HepG2 (cell line): ENCODE measurements at regions not wholly inside any gene's neighbourhood (a gene's known extent, or its start where the extent isn't known, plus 50 kb on each side); places are given as distances from the start of the nearest gene placed in this dataset.

ENCODE experiments used
- ATAC-seq: fragments of 200-7000 bp; cut with Tn5 transposase; 3 replicates; pipeline ENCODE4 v1.9.1; 2020; ENCODE audit warnings: mild to moderate bottlenecking, moderate library complexity
- BruUV-seq: library from RNA; stranded (reverse); fragments of 400-500 nt; replicated peaks from 2 replicates; lab custom pipeline; 2021; lab: Mats Ljungman, UMichigan
- CTCF ChIA-PET: fragments of 300-600 bp; formaldehyde crosslinking; extraction: SDS; loops from one replicate; lab custom pipeline; 2021; ENCODE audit warnings: low total read pairs, inconsistent platforms, low intra/inter-chr PET ratio; lab: Yijun Ruan, JAX
- POLR2A ChIA-PET: fragments of 350-600 bp; sonication (Branson Sonifier 250); formaldehyde crosslinking; loops from one replicate; lab custom pipeline; 2020; ENCODE audit warnings: antibody characterized with exemption, inconsistent platforms; lab: Yijun Ruan, JAX
- DNase-seq: peaks from one replicate; pipeline ENCODE4 v3.0.0-alpha.2; 2015; ENCODE audit warnings: low spot score
- FAIRE-seq: peaks from 3 replicates; lab custom pipeline; 2011; peaks lifted over from hg19 to GRCh38; lab: Jason Lieb, UNC
- H2AFZ ChIP-seq: one replicate; pipeline ENCODE4 v1.6.1; 2011; ENCODE audit warnings: low read length, inconsistent platforms
- H3K27ac ChIP-seq: fragments of 300-600 bp; 3 replicates; pipeline ENCODE4 v1.8.0; 2011; ENCODE audit warnings: mixed run types, mild to moderate bottlenecking, mixed read lengths, low read length, inconsistent platforms; ENCODE audit not compliant: insufficient read depth; ENCODE audit errors: extremely low read length
- H3K27me3 ChIP-seq, 2 experiments: fragments of 200-600 bp in 1 of 2; 2 replicates in 1 of 2; 3 replicates in 1 of 2; pipeline versions ENCODE4 v1.6.0 to v1.8.0; 2011; ENCODE audit warnings: low read length in 2 of 2, mild to moderate bottlenecking in 2 of 2, moderate library complexity in 2 of 2, inconsistent platforms in 1 of 2; ENCODE audit not compliant: insufficient read depth in 2 of 2, control insufficient read depth in 1 of 2
- H3K36me3 ChIP-seq, 2 experiments: fragments of 200-600 bp in 1 of 2; replicated peaks in 1 of 2; 2 replicates in 1 of 2; 3 replicates in 1 of 2; pipeline versions ENCODE4 v1.5.1 to v1.8.0; 2011; ENCODE audit warnings: low read length in 2 of 2, inconsistent platforms in 1 of 2; ENCODE audit not compliant: insufficient read depth in 2 of 2, control insufficient read depth in 1 of 2
- H3K4me1 ChIP-seq: 2 replicates; pipeline ENCODE4 v1.5.1; 2012; ENCODE audit warnings: low read length, inconsistent platforms; ENCODE audit not compliant: insufficient read depth
- H3K4me2 ChIP-seq: 2 replicates; pipeline ENCODE4 v1.6.0; 2011; ENCODE audit warnings: low read depth, low read length, inconsistent platforms
- H3K4me3 ChIP-seq, 3 experiments: fragments of 200-600 bp in 1 of 3; sonication (generic), shearing (Covaris generic) in 1 of 3; replicated peaks in 1 of 3; 2 replicates each; pipeline ENCODE4 v1.5.1; 2011 to 2016; ENCODE audit warnings: low read length in 3 of 3, inconsistent platforms in 2 of 3, low read depth in 2 of 3, mild to moderate bottlenecking in 2 of 3, control low read depth in 1 of 3, mixed read lengths in 1 of 3; ENCODE audit not compliant: insufficient read depth in 1 of 3
- H3K79me2 ChIP-seq: one replicate; pipeline ENCODE4 v1.6.1; 2011; ENCODE audit warnings: low read length, inconsistent platforms; ENCODE audit not compliant: insufficient read depth
- H3K9ac ChIP-seq: 2 replicates; pipeline ENCODE4 v1.6.0; 2011; ENCODE audit warnings: mild to moderate bottlenecking, low read depth, low read length, inconsistent platforms; ENCODE audit not compliant: insufficient read depth
- H3K9me3 ChIP-seq: 2 replicates; pipeline ENCODE4 v1.5.1; 2012; ENCODE audit warnings: mild to moderate bottlenecking, low read length
- H4K20me1 ChIP-seq: 2 replicates; pipeline ENCODE4 v1.6.0; 2011; ENCODE audit warnings: inconsistent platforms, mild to moderate bottlenecking, low read length, moderate library complexity; ENCODE audit not compliant: insufficient read depth
- E2F2 ChIP-seq: sonication (generic); formaldehyde crosslinking; IDR thresholded peaks from 2 replicates; pipeline ENCODE4 v1.4.0; 2020; ENCODE audit warnings: missing genetic modification reagents, borderline replicate concordance
- HOXA5 ChIP-seq: sonication (generic); formaldehyde crosslinking; IDR thresholded peaks from 2 replicates; pipeline ENCODE4 v1.4.0; 2020; ENCODE audit warnings: missing genetic modification reagents
- IRF2 ChIP-seq: IDR thresholded peaks from 2 replicates; pipeline ENCODE4 v1.6.1; 2018; ENCODE audit warnings: missing genetic modification reagents, missing compliant biosample characterization
- ISL2 ChIP-seq: sonication (generic); formaldehyde crosslinking; IDR thresholded peaks from 2 replicates; pipeline ENCODE4 v1.5.0; 2020; ENCODE audit warnings: missing genetic modification reagents
- MTA3 ChIP-seq: sonication (generic); formaldehyde crosslinking; IDR thresholded peaks from 2 replicates; pipeline ENCODE4 v1.4.0; 2020; ENCODE audit warnings: missing genetic modification reagents
- MTF1 ChIP-seq: sonication (generic); formaldehyde crosslinking; IDR thresholded peaks from 2 replicates; pipeline ENCODE4 v1.5.0; 2020; ENCODE audit warnings: missing genetic modification reagents
- NFRKB ChIP-seq: fragments of 450-650 bp; IDR thresholded peaks from 2 replicates; pipeline ENCODE4 v1.6.1; 2017
- SMC3 ChIP-seq: IDR thresholded peaks from 2 replicates; pipeline ENCODE4 v1.6.1; 2011; ENCODE audit warnings: low read length, improper control_type of control experiment
- TBP ChIP-seq: sonication (generic); formaldehyde crosslinking; IDR thresholded peaks from 2 replicates; pipeline ENCODE4 v1.5.0; 2020; ENCODE audit warnings: missing genetic modification reagents
- TMF1 ChIP-seq: sonication (generic); formaldehyde crosslinking; IDR thresholded peaks from 2 replicates; pipeline ENCODE4 v1.8.1; 2022; ENCODE audit warnings: low read depth, missing genetic modification reagents
- ZFX ChIP-seq: sonication (generic); formaldehyde crosslinking; IDR thresholded peaks from 2 replicates; pipeline ENCODE4 v1.4.0; 2020; ENCODE audit warnings: mild to moderate bottlenecking, low read depth, missing genetic modification reagents, moderate library complexity
- ZNF350 ChIP-seq: sonication (generic); formaldehyde crosslinking; IDR thresholded peaks from 2 replicates; pipeline ENCODE4 v1.4.0; 2020; ENCODE audit warnings: mild to moderate bottlenecking, low read depth, missing genetic modification reagents, borderline replicate concordance
- ZNF501 ChIP-seq: sonication (generic); formaldehyde crosslinking; IDR thresholded peaks from 2 replicates; pipeline ENCODE4 v1.5.1; 2020; ENCODE audit warnings: mild to moderate bottlenecking, moderate library complexity, missing genetic modification reagents
- ZNF670 ChIP-seq: sonication (generic); formaldehyde crosslinking; IDR thresholded peaks from 2 replicates; pipeline ENCODE4 v1.8.0; 2022; ENCODE audit warnings: mild to moderate bottlenecking, missing genetic modification reagents, borderline replicate concordance
- ZNF724P ChIP-seq: sonication (generic); formaldehyde crosslinking; IDR thresholded peaks from 2 replicates; pipeline ENCODE4 v1.8.0; 2022; ENCODE audit warnings: missing genetic modification reagents, borderline replicate concordance
- ZNF761 ChIP-seq: sonication (generic); formaldehyde crosslinking; conservative IDR thresholded peaks from 2 replicates; pipeline ENCODE4 v1.4.0; 2020; ENCODE audit warnings: mild to moderate bottlenecking, missing genetic modification reagents
- WGBS: methylation state at CpG from one replicate; pipeline ENCODE4 v1.1.6; 2017; ENCODE audit warnings: low lambda C conversion rate; 5-methylcytosine and 5-hydroxymethylcytosine counted together
- in situ Hi-C: cut with HindIII; loops from 2 replicates; pipeline ENCODE4 v1.10.0; 2017; ENCODE audit warnings: low pct_unique_long_range_greater_than_20kb; ENCODE audit not compliant: extremely low pct_ligation_motif_present
- intact Hi-C: fragments of 100-400 bp; cut with micrococcal nuclease; formaldehyde crosslinking; loops from one replicate; pipeline ENCODE4 v1.10.0; 2022; ENCODE audit not compliant: unreplicated experiment
- TF ChIP-seq, protein P1 (sequence below): sonication (generic); formaldehyde crosslinking; IDR thresholded peaks from 2 replicates; pipeline ENCODE4 v1.5.0; 2020; ENCODE audit warnings: missing genetic modification reagents
- TF ChIP-seq, protein P2 (sequence below), 2 experiments: fragments of 450-650 bp in 1 of 2; sonication (generic) in 1 of 2; formaldehyde crosslinking; IDR thresholded peaks; 2 replicates each; pipeline versions ENCODE4 v1.5.0 to v1.8.0; 2020 to 2022; ENCODE audit warnings: mild to moderate bottlenecking in 1 of 2, missing genetic modification reagents in 1 of 2
- TF ChIP-seq, protein P3 (sequence below): sonication (generic); formaldehyde crosslinking; IDR thresholded peaks from 2 replicates; pipeline ENCODE4 v1.8.1; 2023; ENCODE audit warnings: missing genetic modification reagents, inconsistent platforms, borderline replicate concordance

DNA sequence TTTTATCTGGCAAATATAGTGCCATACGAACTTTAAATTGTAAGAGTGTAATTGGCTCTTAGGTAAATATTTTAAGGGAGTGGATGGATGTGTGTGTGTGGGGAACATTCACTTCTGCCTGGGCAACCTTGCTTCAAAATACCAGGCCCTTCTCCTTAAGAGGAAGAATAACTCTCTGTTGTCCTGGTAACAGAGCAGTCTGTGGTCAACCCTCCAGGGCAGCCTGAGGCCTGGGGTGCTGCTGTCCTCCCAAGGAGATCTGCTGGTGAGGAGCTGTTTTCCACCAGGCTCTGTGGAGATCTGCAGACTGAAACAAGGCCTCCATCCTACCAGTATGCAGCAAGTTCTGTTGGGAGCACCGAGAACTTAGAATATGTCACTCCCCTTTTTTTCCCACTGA is 325.2 kb downstream of the PSAT1 start:
- no peak for ATAC-seq
- intact Hi-C loops, result no loop called here
- CTCF ChIA-PET, result no interaction called here
- Histone ChIP-seq H3K36me3 (no peaks in the 10 kb centered on the region), H3K4me3 (no peak overlapping the region)
- in situ Hi-C loops, result no loop called here
- no peak for TF ChIP-seq IRF2 (CRISPR knock-in tag)
- no peak for TF ChIP-seq TMF1 (CRISPR knock-in tag)
- TF ChIP-seq MTA3, result no peak
- no peak for TF ChIP-seq ZFX (CRISPR knock-in tag)
- no peak for TF ChIP-seq TBP
- no peak for TF ChIP-seq E2F2 (CRISPR knock-in tag)
- TF ChIP-seq, protein P1, sequence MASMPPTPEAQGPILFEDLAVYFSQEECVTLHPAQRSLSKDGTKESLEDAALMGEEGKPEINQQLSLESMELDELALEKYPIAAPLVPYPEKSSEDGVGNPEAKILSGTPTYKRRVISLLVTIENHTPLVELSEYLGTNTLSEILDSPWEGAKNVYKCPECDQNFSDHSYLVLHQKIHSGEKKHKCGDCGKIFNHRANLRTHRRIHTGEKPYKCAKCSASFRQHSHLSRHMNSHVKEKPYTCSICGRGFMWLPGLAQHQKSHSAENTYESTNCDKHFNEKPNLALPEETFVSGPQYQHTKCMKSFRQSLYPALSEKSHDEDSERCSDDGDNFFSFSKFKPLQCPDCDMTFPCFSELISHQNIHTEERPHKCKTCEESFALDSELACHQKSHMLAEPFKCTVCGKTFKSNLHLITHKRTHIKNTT (CRISPR knock-in tag), result no peak
- TF ChIP-seq ZNF350 (CRISPR knock-in tag), result no peak
- no peak for TF ChIP-seq MTF1 (CRISPR knock-in tag)
- TF ChIP-seq, protein P2, sequence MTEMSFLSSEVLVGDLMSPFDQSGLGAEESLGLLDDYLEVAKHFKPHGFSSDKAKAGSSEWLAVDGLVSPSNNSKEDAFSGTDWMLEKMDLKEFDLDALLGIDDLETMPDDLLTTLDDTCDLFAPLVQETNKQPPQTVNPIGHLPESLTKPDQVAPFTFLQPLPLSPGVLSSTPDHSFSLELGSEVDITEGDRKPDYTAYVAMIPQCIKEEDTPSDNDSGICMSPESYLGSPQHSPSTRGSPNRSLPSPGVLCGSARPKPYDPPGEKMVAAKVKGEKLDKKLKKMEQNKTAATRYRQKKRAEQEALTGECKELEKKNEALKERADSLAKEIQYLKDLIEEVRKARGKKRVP (CRISPR knock-in tag; IDR thresholded peaks at IDR 0.05), result no peak
- no peak for TF ChIP-seq ISL2 (CRISPR knock-in tag)
- no peak for TF ChIP-seq NFRKB
- no peak for TF ChIP-seq ZNF761 (CRISPR knock-in tag)
- TF ChIP-seq ZNF724P, result no peak
- no peak for TF ChIP-seq SMC3
- TF ChIP-seq, protein P3, sequence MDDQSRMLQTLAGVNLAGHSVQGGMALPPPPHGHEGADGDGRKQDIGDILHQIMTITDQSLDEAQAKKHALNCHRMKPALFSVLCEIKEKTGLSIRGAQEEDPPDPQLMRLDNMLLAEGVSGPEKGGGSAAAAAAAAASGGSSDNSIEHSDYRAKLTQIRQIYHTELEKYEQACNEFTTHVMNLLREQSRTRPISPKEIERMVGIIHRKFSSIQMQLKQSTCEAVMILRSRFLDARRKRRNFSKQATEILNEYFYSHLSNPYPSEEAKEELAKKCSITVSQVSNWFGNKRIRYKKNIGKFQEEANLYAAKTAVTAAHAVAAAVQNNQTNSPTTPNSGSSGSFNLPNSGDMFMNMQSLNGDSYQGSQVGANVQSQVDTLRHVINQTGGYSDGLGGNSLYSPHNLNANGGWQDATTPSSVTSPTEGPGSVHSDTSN (CRISPR knock-in tag), result no peak
- TF ChIP-seq HOXA5 (CRISPR knock-in tag), result no peak
- TF ChIP-seq ZNF670, result no peak
- no peak for TF ChIP-seq ZNF501 (CRISPR knock-in tag)
- TF ChIP-seq, all 625 proteins: peak for 0
- H2AFZ ChIP-seq, result no peak overlapping the region
- no peak for DNase-seq
- no peak overlapping the region for H3K4me2 ChIP-seq
- BruUV-seq, result no TSS peak
- POLR2A ChIA-PET, result no interaction called here
- H3K79me2 ChIP-seq, result no peaks in the 10 kb centered on the region
- H3K9ac ChIP-seq, result no peak overlapping the region
- no peaks in the 10 kb centered on the region for H3K4me1 ChIP-seq
- H3K27ac ChIP-seq, result no peak overlapping the region
- FAIRE-seq, result no peak
- no peaks in the 10 kb centered on the region for H3K9me3 ChIP-seq
- H3K27me3 ChIP-seq, result no peaks in the 10 kb centered on the region
- WGBS, result 9% methylated on average over 2 of the region's 2 CpGs
- no peaks in the 10 kb centered on the region for H4K20me1 ChIP-seq
